OCI-LY1 (cell line): ENCODE measurements at regions not wholly inside any gene's neighbourhood (a gene's known extent, or its start where the extent isn't known, plus 50 kb on each side); places are given as distances from the start of the nearest gene placed in this dataset.

Experiments
- CTCF ChIP-seq: fragments of 200-600 bp; sonication (generic), shearing (Covaris generic); IDR thresholded peaks from 2 replicates; pipeline ENCODE4 v1.5.1; 2017; ENCODE audit warnings: mild to moderate bottlenecking, antibody characterized with exemption, low read length, moderate library complexity, mixed read lengths
- EZH2 ChIP-seq: fragments of 200-600 bp; sonication (generic), shearing (Covaris generic); IDR thresholded peaks from 2 replicates; pipeline ENCODE4 v1.8.0; 2017; ENCODE audit warnings: borderline replicate concordance, mixed run types, mild to moderate bottlenecking, antibody characterized with exemption, low read length, moderate library complexity, mixed read lengths

DNA sequence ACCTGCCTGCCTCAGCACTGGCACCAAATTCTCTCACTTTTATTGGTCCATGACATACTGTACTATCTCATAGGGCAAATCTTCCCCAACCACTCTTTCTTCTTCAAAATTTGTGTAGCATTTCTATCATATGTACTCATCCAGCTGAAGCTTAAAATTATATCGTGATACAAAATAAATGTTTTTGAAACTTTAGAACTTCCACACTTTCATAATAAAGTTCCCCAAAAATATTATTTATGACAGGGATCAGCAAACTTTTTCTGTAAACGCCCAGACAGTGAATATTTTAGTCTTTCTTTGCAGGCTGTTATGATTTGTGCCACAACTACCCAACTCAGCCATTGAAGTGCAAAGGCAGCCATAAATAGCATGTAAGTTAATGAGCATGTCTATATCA is 76.2 kb upstream of the POU3F3 start:
- TF ChIP-seq CTCF, result no peak
- TF ChIP-seq EZH2, result no peak
